Naive B cell (primary cell): ENCODE measurements at regions not wholly inside any gene's neighbourhood (a gene's known extent, or its start where the extent isn't known, plus 50 kb on each side); places are given as distances from the start of the nearest gene placed in this dataset.
A peak's percentile ranks its signal among the peaks of the same experiment; 100 is the strongest.
"Not testable (repeated sequence)": the region's sequence is repeated elsewhere in the genome, so short reads cannot be mapped to it uniquely, and the experiment has no call there.

Experiments
- ATAC-seq, 2 donors: fragments of 150-1000 bp; cut with Tn5 transposase; 2 replicates each; pipeline ENCODE4 v1.10.0; 2021; ENCODE audit warnings: low read depth in 2 of 2, mild to moderate bottlenecking in 2 of 2, moderate library complexity in 2 of 2
- DNase-seq: peaks from one replicate; pipeline ENCODE4 v3.0.0; 2022
- H3K27ac Mint-ChIP-seq, 6 donors: one replicate each; pipeline ENCODE4 v1.8.0; 2020 to 2022; ENCODE audit warnings: mild to moderate bottlenecking in 6 of 6, mixed read lengths in 6 of 6, moderate library complexity in 5 of 6, inconsistent platforms in 2 of 6
- H3K27me3 Mint-ChIP-seq, 3 donors: one replicate each; pipeline ENCODE4 v1.8.0; 2021 to 2022; ENCODE audit warnings: mixed read lengths in 3 of 3, mild to moderate bottlenecking in 1 of 3
- H3K36me3 Mint-ChIP-seq, 2 donors: one replicate each; pipeline ENCODE4 v1.8.0; 2020 to 2022; ENCODE audit warnings: mixed read lengths in 2 of 2, inconsistent platforms in 1 of 2, mild to moderate bottlenecking in 1 of 2
- H3K4me1 Mint-ChIP-seq, 3 donors: one replicate each; pipeline ENCODE4 v1.8.0; 2020 to 2022; ENCODE audit warnings: mixed read lengths in 3 of 3, inconsistent platforms in 1 of 3, mild to moderate bottlenecking in 1 of 3, moderate library complexity in 1 of 3
- H3K4me3 Mint-ChIP-seq, 8 donors: one replicate each; pipeline ENCODE4 v1.8.0; 2020 to 2022; ENCODE audit warnings: mild to moderate bottlenecking in 8 of 8, mixed read lengths in 8 of 8, moderate library complexity in 8 of 8, inconsistent platforms in 2 of 8
- H3K9me3 Mint-ChIP-seq, 7 donors: one replicate each; pipeline ENCODE4 v1.8.0; 2020 to 2022; ENCODE audit warnings: mixed read lengths in 7 of 7, mild to moderate bottlenecking in 5 of 7, inconsistent platforms in 2 of 7, moderate library complexity in 1 of 7

DNA sequence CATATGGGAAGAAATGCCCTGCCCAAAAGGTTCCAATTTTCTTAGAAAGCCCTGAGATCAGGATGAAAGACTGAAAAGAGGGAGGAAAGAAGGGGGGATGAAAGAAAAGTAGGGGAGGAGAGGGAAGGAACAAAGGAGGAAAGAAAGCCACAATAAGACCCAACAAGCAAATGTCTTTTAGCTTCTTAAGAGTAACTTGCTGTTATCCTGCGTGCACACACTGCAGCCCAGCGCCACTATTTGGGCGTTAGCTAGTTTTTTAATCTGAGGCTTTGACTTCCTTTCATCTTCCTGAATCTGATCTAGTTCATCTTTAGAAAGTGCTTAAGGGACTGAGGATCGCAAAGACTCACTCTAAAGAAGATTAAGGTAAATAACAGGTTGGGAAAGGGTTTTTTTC is 77.4 kb upstream of the HDDC2 start:
- Mint-ChIP-seq H3K27me3 (peaks cover 6 to 37% (median 16%) of the 10 kb centered on the region in 3 donors), H3K9me3 (no peaks in the 10 kb centered on the region), H3K36me3 (no peaks in the 10 kb centered on the region), H3K4me1 (no peaks in the 10 kb centered on the region), H3K4me3 (no peak overlapping the region), H3K27ac (no peak overlapping the region)
- ATAC-seq (no peak), DNase-seq (no peak)

DNA sequence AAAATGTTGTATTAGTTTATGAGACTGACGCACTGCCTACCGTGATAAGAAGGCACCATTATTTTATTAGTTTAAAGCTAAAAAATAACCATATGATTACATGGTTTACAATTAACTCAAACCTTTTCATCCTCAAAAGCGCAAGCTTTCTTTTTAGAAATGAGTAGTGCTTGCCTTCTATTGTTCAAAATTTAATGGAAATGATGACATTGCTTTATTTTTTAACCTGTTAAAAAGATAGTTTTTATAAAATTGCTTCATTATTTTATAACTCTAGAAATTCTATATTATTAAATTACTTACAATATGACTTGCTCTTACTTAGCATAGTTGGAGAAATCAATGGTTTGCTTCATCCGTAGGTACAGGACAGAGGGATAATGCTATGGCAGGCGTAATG is 78.7 kb upstream of the HDDC2 start:
- H3K36me3 Mint-ChIP-seq = no peaks in the 10 kb centered on the region
- no peaks in the 10 kb centered on the region for H3K9me3 Mint-ChIP-seq
- ATAC-seq (no peak), DNase-seq (no peak)
- no peak overlapping the region for H3K27ac Mint-ChIP-seq
- peaks cover 0 to 28% (median 12%) of the 10 kb centered on the region in 3 donors for H3K27me3 Mint-ChIP-seq
- H3K4me1 Mint-ChIP-seq = no peaks in the 10 kb centered on the region
- H3K4me3 Mint-ChIP-seq = no peak overlapping the region

DNA sequence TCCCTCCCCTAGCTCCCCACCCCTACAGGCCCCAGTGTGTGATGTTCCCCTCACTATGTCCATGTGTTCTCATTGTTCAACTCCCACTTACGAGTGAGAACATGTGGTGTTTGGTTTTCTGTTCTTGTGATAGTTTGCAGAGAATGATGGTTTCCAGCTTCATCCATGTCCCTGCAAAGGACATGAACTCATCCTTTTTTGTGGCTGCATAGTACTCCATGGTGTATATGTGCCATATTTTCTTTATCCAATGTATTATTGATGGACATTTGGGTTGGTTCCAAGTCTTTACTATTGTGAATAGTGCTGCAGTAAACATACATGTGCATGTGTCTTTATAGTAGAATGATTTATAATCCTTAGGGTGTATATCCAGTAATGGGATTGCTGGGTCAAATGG is 84.6 kb upstream of the HDDC2 start:
- H3K4me1 Mint-ChIP-seq, H3K27ac Mint-ChIP-seq, H3K36me3 Mint-ChIP-seq, H3K27me3 Mint-ChIP-seq, H3K9me3 Mint-ChIP-seq, DNase-seq, H3K4me3 Mint-ChIP-seq, ATAC-seq: not testable (repeated sequence)

DNA sequence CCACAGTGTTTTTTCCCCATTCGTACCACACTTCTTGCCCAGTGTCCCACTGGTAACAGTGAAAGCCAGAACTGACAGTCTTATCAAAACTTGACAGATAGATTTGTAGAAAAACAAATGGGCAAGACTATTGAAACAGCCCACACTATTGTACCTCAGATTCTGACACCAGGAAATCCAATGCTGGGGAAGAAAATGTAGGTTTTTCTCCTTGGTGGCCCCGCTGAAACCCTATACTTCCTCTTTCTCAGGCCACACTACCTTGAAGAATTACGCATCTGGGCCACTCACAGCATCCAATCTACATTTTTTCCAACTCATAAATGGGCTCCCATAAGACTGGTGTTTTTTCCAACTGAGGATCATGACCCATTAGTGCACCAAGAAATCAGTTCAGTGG is 90.9 kb upstream of the HDDC2 start:
- Mint-ChIP-seq H3K36me3 (no peaks in the 10 kb centered on the region), H3K27ac (no peak overlapping the region), H3K4me1 (peaks cover 10 to 21% (median 11%) of the 10 kb centered on the region in 3 donors), H3K4me3 (no peak overlapping the region), H3K9me3 (peaks cover 0 to 11% (median 4%) of the 10 kb centered on the region in 7 donors), H3K27me3 (peaks cover 0 to 19% (median 17%) of the 10 kb centered on the region in 3 donors)
- ATAC-seq (peak; percentile 47 to 63), DNase-seq (no peak)

DNA sequence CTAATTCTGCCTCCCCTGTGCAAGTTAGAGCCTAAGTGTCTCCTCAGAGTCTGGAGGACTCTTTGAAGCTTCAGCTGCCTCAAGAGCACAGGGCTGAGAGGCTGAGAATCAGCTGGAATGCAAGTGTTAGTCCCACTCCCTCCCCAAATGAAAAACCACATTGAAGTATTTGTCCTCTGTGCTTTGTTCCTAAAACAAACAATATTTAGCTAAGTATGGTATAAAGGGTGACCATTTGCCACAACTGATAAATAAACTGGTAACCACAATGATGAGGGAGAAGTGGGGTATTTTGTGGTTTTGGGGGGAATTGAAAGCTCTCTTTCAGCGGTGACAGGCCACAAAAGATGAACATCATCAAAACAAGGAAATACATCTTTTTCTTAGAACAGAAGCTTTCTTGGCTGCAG is 91.7 kb upstream of the HDDC2 start:
- DNase-seq (peak; percentile 15), ATAC-seq (peak; percentile 67 to 75)
- Mint-ChIP-seq H3K9me3 (peaks cover 0 to 11% (median 5%) of the 10 kb centered on the region in 7 donors), H3K27me3 (peaks cover 7 to 19% (median 18%) of the 10 kb centered on the region in 3 donors), H3K4me3 (peak overlapping the region in 1 of 8 donors; percentile 11), H3K4me1 (peaks cover 10 to 21% (median 11%) of the 10 kb centered on the region in 3 donors), H3K27ac (peak overlapping the region in 2 of 6 donors; percentile 7 to 40), H3K36me3 (no peaks in the 10 kb centered on the region)

DNA sequence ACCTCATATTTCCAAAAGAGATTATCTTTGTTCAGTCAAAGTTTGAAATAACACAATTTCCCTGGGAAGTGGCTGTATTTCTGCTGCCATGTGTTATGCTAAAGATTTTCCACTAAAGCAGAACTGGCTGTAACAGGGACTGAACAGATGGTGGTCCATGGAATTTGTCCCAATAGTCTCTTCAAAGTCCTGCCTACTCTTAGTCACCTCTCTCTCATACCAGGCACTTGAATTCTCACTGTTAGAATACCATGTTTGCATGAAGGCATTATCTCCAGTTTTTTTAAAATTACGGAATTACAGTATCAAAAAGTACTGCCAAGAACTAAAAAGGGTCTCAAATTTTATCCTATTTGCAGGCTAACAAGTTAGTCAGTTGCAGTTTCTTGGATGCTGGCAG is 105.0 kb upstream of the HDDC2 start:
- H3K36me3 Mint-ChIP-seq = peaks cover 0 to 7% of the 10 kb centered on the region in 2 donors

DNA sequence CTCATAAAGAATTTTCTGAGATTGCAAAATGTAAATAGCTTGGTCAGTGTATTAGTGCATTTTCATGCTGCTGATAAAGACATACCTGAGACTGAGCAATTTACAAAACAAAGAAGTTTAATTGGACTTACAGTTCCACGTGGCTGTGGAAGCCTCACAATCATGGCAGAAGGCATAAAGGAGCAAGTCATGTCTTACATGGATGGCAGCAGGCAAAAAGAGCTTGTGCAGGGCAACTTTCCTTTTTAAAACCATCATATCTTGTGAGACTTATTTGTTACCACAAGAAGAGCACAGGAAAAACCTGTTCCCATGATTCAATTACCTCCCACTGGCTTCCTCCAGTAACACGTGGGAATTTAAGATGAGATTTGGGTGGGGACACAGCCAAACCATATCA is 112.7 kb upstream of the HDDC2 start:
- Mint-ChIP-seq H3K4me1 (no peaks in the 10 kb centered on the region), H3K4me3 (no peak overlapping the region), H3K27ac (no peak overlapping the region), H3K36me3 (peaks cover 4 to 8% of the 10 kb centered on the region in 2 donors), H3K9me3 (peaks cover 2 to 14% (median 10%) of the 10 kb centered on the region in 7 donors), H3K27me3 (peaks cover 0 to 6% (median 4%) of the 10 kb centered on the region in 3 donors)
- ATAC-seq (no peak), DNase-seq (no peak)

More for the DNA sequence above, 105.0 kb upstream of the HDDC2 start:
- peaks cover 0 to 16% (median 4%) of the 10 kb centered on the region in 3 donors for H3K27me3 Mint-ChIP-seq
- H3K27ac Mint-ChIP-seq = no peak overlapping the region
- H3K4me1 Mint-ChIP-seq = no peaks in the 10 kb centered on the region
- peaks cover 2 to 13% (median 5%) of the 10 kb centered on the region in 7 donors for H3K9me3 Mint-ChIP-seq
- H3K4me3 Mint-ChIP-seq = no peak overlapping the region
- ATAC-seq (no peak), DNase-seq (no peak)

DNA sequence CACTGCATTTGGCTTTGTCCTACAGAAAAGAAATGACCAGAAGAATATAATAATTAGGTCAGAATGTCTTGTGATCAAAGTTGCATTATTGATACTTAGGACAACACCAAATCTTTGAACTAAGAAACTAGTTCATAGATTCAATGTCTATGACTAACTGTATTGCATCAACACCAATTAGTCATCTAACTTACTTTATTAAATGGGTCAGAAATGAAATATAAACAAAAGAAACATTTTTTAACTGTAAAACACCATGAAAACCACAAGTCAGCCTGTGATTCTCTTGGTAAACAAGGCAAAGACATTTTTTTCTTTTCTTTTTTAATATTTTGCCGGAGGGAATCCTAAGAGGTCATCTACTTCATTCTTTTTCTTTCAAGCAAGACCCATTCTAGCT is 114.1 kb upstream of the HDDC2 start:
- Mint-ChIP-seq H3K4me1 (no peaks in the 10 kb centered on the region), H3K9me3 (peaks cover 0 to 14% (median 10%) of the 10 kb centered on the region in 7 donors)

DNA sequence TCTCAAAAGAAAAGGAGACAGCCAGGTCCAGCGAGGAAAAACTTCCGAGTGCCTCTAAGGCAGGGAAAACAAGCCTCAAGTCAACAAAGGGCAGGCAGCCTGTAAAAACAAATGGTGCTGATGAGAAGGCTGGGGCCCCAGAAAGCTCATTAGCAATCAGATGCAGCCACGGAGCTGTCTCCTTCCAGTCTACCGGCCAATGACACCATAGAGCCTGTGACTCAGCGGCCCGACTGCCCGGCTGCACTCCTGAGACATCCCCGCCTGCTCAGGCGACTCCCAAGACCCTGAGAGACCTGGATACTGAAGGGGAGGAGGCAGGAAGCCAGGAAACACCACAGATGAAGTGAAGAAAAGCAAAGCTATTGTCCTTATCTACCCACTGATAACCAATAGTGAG is 120.1 kb upstream of the HDDC2 start:
- Mint-ChIP-seq H3K36me3 (peaks cover 0 to under 1% of the 10 kb centered on the region in 2 donors), H3K27me3 (peaks cover 0 to 6% (median 0%) of the 10 kb centered on the region in 3 donors), H3K27ac (no peak overlapping the region), H3K4me3 (no peak overlapping the region), H3K9me3 (peaks cover 0 to 3% (median 0%) of the 10 kb centered on the region in 7 donors), H3K4me1 (no peaks in the 10 kb centered on the region)
- ATAC-seq = no peak
- no peak for DNase-seq

More for the DNA sequence above, 114.1 kb upstream of the HDDC2 start:
- no peak for ATAC-seq
- H3K4me3 Mint-ChIP-seq = no peak overlapping the region
- peaks cover 4 to 5% of the 10 kb centered on the region in 2 donors for H3K36me3 Mint-ChIP-seq
- H3K27ac Mint-ChIP-seq = no peak overlapping the region
- peaks cover 0 to 6% (median 0%) of the 10 kb centered on the region in 3 donors for H3K27me3 Mint-ChIP-seq
- no peak for DNase-seq

DNA sequence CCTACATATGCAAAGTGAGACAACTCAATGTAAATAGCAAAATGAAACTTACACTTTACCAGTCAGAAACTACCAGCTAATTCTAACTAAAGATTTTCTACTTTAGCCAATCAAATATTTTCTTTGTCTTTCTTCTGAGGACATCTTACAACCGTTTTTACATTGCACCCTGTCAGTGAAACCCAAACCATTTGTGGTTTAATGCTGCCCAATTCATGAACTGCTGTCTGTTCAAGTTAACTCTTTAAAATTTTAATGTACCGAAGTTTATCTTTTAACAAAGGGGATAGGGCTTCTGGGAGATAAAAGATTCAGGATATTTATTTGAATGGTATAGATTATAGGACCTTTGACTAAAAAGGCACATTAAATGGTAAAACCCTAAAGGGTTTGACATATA is 121.3 kb upstream of the HDDC2 start:
- Mint-ChIP-seq H3K9me3 (peaks cover 0 to 2% (median 0%) of the 10 kb centered on the region in 7 donors), H3K27ac (no peak overlapping the region), H3K4me3 (no peak overlapping the region), H3K4me1 (no peaks in the 10 kb centered on the region), H3K36me3 (peaks cover 1 to 6% of the 10 kb centered on the region in 2 donors), H3K27me3 (no peaks in the 10 kb centered on the region)
- no peak for DNase-seq
- no peak for ATAC-seq

DNA sequence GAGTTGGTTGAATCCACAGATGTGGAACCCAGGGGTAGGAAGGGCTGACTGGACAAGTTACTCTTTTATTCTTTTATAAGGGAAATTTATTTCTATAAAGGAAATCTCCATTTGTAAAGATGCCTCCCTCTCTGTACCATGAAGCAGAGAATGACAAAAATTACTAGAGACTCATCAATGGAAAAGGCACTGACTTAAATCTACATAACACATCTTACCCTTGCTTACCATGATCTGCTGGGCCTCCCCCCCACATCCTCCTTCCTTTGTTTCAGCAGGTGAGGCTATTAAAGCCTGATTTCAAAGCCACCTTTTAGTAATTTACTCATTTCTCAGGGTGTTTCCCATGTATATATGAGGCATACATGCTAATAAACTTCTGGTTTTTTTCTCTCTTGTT is 130.2 kb upstream of the HDDC2 start:
- H3K9me3 Mint-ChIP-seq = peaks cover 0 to 4% (median 0%) of the 10 kb centered on the region in 7 donors
- H3K4me3 Mint-ChIP-seq = no peak overlapping the region
- H3K27ac Mint-ChIP-seq = no peak overlapping the region
- H3K36me3 Mint-ChIP-seq = peaks cover 3 to 7% of the 10 kb centered on the region in 2 donors
- no peaks in the 10 kb centered on the region for H3K27me3 Mint-ChIP-seq
- DNase-seq (no peak), ATAC-seq (no peak)
- peaks cover 7 to 12% (median 10%) of the 10 kb centered on the region in 3 donors for H3K4me1 Mint-ChIP-seq

DNA sequence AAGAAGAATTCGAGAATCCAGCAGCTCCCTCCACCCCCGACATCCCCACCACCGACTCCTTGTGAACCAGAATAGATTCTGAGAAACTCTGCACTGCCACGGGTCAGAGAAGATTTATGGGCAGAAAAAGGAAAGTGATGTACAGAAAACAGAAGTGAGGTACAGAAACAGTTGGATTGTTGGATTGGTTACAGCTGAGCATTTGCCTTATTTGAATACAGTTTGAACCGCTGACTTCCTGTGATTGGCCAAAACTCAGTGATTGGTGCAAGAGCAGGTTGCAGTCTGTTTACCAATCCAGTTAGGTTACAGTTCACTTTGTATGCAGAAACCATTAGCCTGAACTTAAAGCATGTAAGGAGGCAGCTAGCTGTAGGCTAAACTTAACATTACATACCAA is 131.2 kb upstream of the HDDC2 start:
- H3K36me3 Mint-ChIP-seq = peaks cover 0 to 7% of the 10 kb centered on the region in 2 donors
- no peak overlapping the region for H3K27ac Mint-ChIP-seq
- peak overlapping the region in 1 of 8 donors; percentile 30 for H3K4me3 Mint-ChIP-seq
- ATAC-seq = peak; percentile 30 to 56
- H3K27me3 Mint-ChIP-seq = no peaks in the 10 kb centered on the region
- H3K9me3 Mint-ChIP-seq = peaks cover 0 to 4% (median 0%) of the 10 kb centered on the region in 7 donors
- peaks cover 7 to 12% (median 10%) of the 10 kb centered on the region in 3 donors for H3K4me1 Mint-ChIP-seq
- DNase-seq = no peak

DNA sequence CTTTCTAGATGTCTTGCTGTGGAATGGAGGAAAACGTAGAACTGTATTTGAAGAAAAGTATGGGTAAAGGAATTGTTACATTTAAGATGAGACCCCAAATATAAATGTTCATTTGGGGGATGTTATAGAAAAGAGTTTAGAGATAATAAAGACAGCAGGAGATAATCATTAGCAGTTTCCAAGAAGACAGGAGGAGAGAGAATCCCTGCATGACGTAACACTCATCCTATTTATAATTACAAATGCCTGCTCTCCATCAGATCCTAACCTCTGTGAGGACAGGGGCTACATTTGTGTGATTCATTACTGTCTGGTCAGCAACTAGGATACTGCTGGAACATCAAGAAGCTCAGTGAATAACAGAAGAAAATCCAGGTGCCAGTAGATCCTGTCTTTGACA is 133.0 kb upstream of the HDDC2 start:
- H3K27ac Mint-ChIP-seq = no peak overlapping the region

DNA sequence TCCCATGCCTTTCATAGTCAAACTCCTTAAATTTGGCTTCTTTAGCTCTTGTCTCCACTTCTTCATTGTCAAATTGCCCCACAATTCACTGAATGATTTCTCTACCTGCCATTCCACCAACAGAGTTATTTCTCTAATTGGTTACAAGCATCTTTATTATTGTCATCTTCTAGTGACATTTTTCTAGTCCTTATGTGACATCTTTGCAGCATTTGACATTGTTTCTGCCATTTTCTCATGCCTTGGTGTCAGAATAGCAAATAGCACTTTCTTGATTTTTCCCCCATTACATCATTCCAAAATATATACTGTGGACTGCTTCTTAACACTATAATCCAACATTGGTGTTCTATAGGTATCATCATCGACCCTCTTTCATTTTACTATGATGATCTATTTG is 137.7 kb upstream of the HDDC2 start:
- Mint-ChIP-seq H3K4me1 (no peaks in the 10 kb centered on the region), H3K27me3 (peaks cover 0 to 5% (median 0%) of the 10 kb centered on the region in 3 donors), H3K4me3 (no peak overlapping the region), H3K36me3 (no peaks in the 10 kb centered on the region), H3K27ac (no peak overlapping the region), H3K9me3 (peaks cover 0 to 2% (median 0%) of the 10 kb centered on the region in 7 donors)
- DNase-seq (no peak), ATAC-seq (no peak)

More for the DNA sequence above, 133.0 kb upstream of the HDDC2 start:
- ATAC-seq (no peak), DNase-seq (no peak)
- peaks cover 0 to 2% (median 0%) of the 10 kb centered on the region in 7 donors for H3K9me3 Mint-ChIP-seq
- no peak overlapping the region for H3K4me3 Mint-ChIP-seq
- peaks cover 0 to 5% (median 0%) of the 10 kb centered on the region in 3 donors for H3K27me3 Mint-ChIP-seq
- H3K4me1 Mint-ChIP-seq = peaks cover 7 to 12% (median 10%) of the 10 kb centered on the region in 3 donors
- H3K36me3 Mint-ChIP-seq = no peaks in the 10 kb centered on the region
